Esophagus muscularis mucosa (tissue), 4 donors: ENCODE measurements at regions not wholly inside any gene's neighbourhood (a gene's known extent, or its start where the extent isn't known, plus 50 kb on each side); places are given as distances from the start of the nearest gene placed in this dataset.
A peak's percentile ranks its signal among the peaks of the same experiment; 100 is the strongest.
"Not testable (repeated sequence)": the region's sequence is repeated elsewhere in the genome, so short reads cannot be mapped to it uniquely, and the experiment has no call there.

ENCODE experiments used
- DNase-seq: peaks from one replicate; pipeline ENCODE4 v3.0.0-alpha.2; 2017; ENCODE audit errors: extremely low spot score
- H3K27ac ChIP-seq, 4 donors: fragments of 200-600 bp; sonication (generic); replicated peaks in 1 of 4; 1 replicate in 3 of 4; 2 replicates in 1 of 4; pipeline ENCODE4 v1.5.1; 2016 to 2019; ENCODE audit warnings: mild to moderate bottlenecking in 1 of 4
- H3K27me3 ChIP-seq, 4 donors: fragments of 200-600 bp; sonication (generic); one replicate each; pipeline versions ENCODE4 v1.5.1 to v1.6.0; 2016 to 2019
- H3K36me3 ChIP-seq, 4 donors: fragments of 200-600 bp; sonication (generic); one replicate each; pipeline ENCODE4 v1.5.1; 2016 to 2019
- H3K4me1 ChIP-seq, 4 donors: fragments of 200-600 bp; sonication (generic); one replicate each; pipeline ENCODE4 v1.5.1; 2016 to 2019
- H3K4me3 ChIP-seq, 4 donors: fragments of 200-600 bp; sonication (generic); 1 replicate in 2 of 4; 2 replicates in 2 of 4; pipeline ENCODE4 v1.5.1; 2016 to 2019; ENCODE audit warnings: mild to moderate bottlenecking in 4 of 4, moderate library complexity in 1 of 4
- H3K9me3 ChIP-seq, 4 donors: fragments of 200-600 bp; sonication (generic); 1 replicate in 3 of 4; 2 replicates in 1 of 4; pipeline ENCODE4 v1.5.1; 2016 to 2019
- EP300 ChIP-seq: sonication (generic); formaldehyde crosslinking; IDR thresholded peaks from one replicate; pipeline ENCODE4 v1.6.1; 2017; ENCODE audit warnings: antibody characterized with exemption
- POLR2A ChIP-seq: fragments of 450-650 bp; IDR thresholded peaks from one replicate; pipeline ENCODE4 v1.6.1; 2017; ENCODE audit warnings: antibody characterized with exemption, moderate library complexity, mild to moderate bottlenecking, low read depth
- POLR2AphosphoS5 ChIP-seq, 2 donors: sonication (generic); formaldehyde crosslinking; IDR thresholded peaks; one replicate each; pipeline ENCODE4 v1.6.1; 2017; ENCODE audit warnings: antibody characterized with exemption in 2 of 2
- WGBS: methylation state at CpG from one replicate; pipeline ENCODE4 v1.1.5; 2018; 5-methylcytosine and 5-hydroxymethylcytosine counted together
- intact Hi-C: fragments of 100-400 bp; cut with DNase I; formaldehyde crosslinking; loops from one replicate; pipeline ENCODE4 v1.15.1; 2023
- TF ChIP-seq, protein P1 (sequence below), 3 experiments: fragments of 200-600 bp in 2 of 3; fragments of 450-650 bp in 1 of 3; sonication (generic) in 2 of 3; IDR thresholded peaks; one replicate each; pipeline ENCODE4 v1.5.1; 2017 to 2019; ENCODE audit warnings: antibody characterized with exemption in 3 of 3, mild to moderate bottlenecking in 2 of 3, moderate library complexity in 1 of 3

- Histone ChIP-seq H3K27me3 (no peaks in the 10 kb centered on the region), H3K4me1 (peaks cover 0 to 5% (median 0%) of the 10 kb centered on the region in 4 donors), H3K4me3 (no peak overlapping the region), H3K36me3 (no peaks in the 10 kb centered on the region), H3K27ac (no peak overlapping the region), H3K9me3 (no peaks in the 10 kb centered on the region)
- intact Hi-C loops: no loop called here
- no peak for DNase-seq
- no peak for TF ChIP-seq POLR2A
- 97% methylated on average over 9 of the region's 9 CpGs for WGBS
Observed at GRCh38 chr6:3966426-3966825, 112.5 kb downstream of the FAM217A start.

GRCh38 chr6:3970097-3970496 lies 108.8 kb downstream of the FAM217A start:
- no peak overlapping the region for H3K27ac ChIP-seq
- intact Hi-C loops: no loop called here
- no peaks in the 10 kb centered on the region for H3K27me3 ChIP-seq
- 93% methylated on average over 5 of the region's 5 CpGs for WGBS
- no peaks in the 10 kb centered on the region for H3K4me1 ChIP-seq
- peak; percentile 37 for DNase-seq
- no peaks in the 10 kb centered on the region for H3K36me3 ChIP-seq
- TF ChIP-seq EP300 (no peak), POLR2A (no peak), POLR2AphosphoS5 (IDR thresholded peaks at IDR 0.05) (no peak)
- TF ChIP-seq, protein P1, sequence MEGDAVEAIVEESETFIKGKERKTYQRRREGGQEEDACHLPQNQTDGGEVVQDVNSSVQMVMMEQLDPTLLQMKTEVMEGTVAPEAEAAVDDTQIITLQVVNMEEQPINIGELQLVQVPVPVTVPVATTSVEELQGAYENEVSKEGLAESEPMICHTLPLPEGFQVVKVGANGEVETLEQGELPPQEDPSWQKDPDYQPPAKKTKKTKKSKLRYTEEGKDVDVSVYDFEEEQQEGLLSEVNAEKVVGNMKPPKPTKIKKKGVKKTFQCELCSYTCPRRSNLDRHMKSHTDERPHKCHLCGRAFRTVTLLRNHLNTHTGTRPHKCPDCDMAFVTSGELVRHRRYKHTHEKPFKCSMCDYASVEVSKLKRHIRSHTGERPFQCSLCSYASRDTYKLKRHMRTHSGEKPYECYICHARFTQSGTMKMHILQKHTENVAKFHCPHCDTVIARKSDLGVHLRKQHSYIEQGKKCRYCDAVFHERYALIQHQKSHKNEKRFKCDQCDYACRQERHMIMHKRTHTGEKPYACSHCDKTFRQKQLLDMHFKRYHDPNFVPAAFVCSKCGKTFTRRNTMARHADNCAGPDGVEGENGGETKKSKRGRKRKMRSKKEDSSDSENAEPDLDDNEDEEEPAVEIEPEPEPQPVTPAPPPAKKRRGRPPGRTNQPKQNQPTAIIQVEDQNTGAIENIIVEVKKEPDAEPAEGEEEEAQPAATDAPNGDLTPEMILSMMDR (IDR thresholded peaks at IDR 0.05): no peak
- H3K9me3 ChIP-seq: no peaks in the 10 kb centered on the region
- H3K4me3 ChIP-seq: no peak overlapping the region

- WGBS: 89% methylated on average over 3 of the region's 3 CpGs
Observed at GRCh38 chr6:3973152-3973551, 105.8 kb downstream of the FAM217A start.

DNA sequence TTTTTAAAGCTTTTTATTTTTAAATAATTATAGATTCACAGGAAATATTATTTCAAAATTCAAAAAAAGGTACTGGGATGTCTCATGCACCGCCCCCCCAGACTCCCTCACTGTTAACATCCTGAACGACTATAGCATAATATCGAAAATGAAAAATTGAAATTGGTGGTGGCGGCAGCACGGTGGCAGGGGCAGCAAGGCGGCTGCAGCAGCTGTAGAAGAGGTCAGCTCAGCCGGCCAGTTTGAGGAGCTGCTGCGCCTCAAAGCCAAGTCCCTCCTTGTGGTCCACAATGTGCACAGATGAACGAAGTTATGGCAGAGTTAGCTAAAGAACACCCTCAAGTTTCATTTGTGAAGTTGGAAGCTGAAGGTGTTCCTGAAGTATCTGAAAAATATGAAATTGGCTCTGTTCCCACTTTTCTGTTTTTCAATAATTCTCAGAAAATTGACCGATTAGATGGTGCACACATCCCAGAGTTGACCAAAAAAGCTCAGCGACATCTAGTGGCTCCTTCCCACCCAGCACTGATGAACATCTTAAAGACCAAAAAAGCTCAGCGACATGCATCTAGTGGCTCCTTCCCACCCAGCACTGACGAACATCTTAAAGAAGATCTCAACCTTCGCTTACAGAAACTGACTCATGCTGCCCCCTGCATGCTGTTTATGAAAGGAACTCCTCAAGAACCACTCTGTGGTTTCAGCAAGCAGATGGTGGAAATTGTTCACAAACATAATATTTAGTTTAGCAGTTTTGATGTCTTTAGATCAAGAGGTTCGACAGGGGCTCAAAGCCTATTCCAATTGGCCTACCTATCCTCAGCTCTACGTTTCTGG lies 100.8 kb downstream of the FAM217A start:
- intact Hi-C loops: no loop called here
- Histone ChIP-seq H3K9me3 (no peaks in the 10 kb centered on the region), H3K4me1 (peaks cover 0 to 7% (median 2%) of the 10 kb centered on the region in 4 donors), H3K27me3 (no peaks in the 10 kb centered on the region), H3K4me3 (no peak overlapping the region), H3K36me3 (no peaks in the 10 kb centered on the region), H3K27ac (no peak overlapping the region)
- no peak for TF ChIP-seq EP300
- TF ChIP-seq, protein P1 (IDR thresholded peaks at IDR 0.05): peak; percentile 42 to 64 (median 47)
- no peak for DNase-seq
- 59% methylated on average over 16 of the region's 16 CpGs for WGBS

More at GRCh38 chr6:3973152-3973551, 105.8 kb downstream of the FAM217A start:
- H3K4me3 ChIP-seq, H3K27me3 ChIP-seq, DNase-seq, H3K4me1 ChIP-seq, H3K36me3 ChIP-seq, H3K9me3 ChIP-seq, H3K27ac ChIP-seq, intact Hi-C loops: not testable (repeated sequence)

- H3K9me3 ChIP-seq, H3K4me3 ChIP-seq, intact Hi-C loops, H3K36me3 ChIP-seq, DNase-seq, H3K27me3 ChIP-seq, H3K4me1 ChIP-seq, H3K27ac ChIP-seq: not testable (repeated sequence)
- WGBS: 93% methylated on average over 1 of the region's 1 CpG
Observed at GRCh38 chr6:3978966-3979365, 100.0 kb downstream of the FAM217A start.

GRCh38 chr6:3981917-3982316 lies 97.0 kb downstream of the FAM217A start:
- Histone ChIP-seq H3K4me3 (no peak overlapping the region), H3K27me3 (no peaks in the 10 kb centered on the region), H3K4me1 (peaks cover 0 to 7% (median 2%) of the 10 kb centered on the region in 4 donors), H3K36me3 (no peaks in the 10 kb centered on the region), H3K27ac (no peak overlapping the region), H3K9me3 (no peaks in the 10 kb centered on the region)
- no peak for TF ChIP-seq EP300
- TF ChIP-seq POLR2AphosphoS5 (IDR thresholded peaks at IDR 0.05): no peak
- TF ChIP-seq, protein P1 (IDR thresholded peaks at IDR 0.05): no peak
- no peak for TF ChIP-seq POLR2A
- no peak for DNase-seq
- intact Hi-C loops: loop anchor here (5.0 kb wide), 1 partner anchor 45 kb away; no protein-coding TSS in a partner anchor
